ENCODE measurements at regions not wholly inside any gene's neighbourhood (a gene's known extent, or its start where the extent isn't known, plus 50 kb on each side); places are given as distances from the start of the nearest gene placed in this dataset.

- TF ChIP-seq POLR2A (IDR thresholded peaks at IDR 0.05; ENCODE audit: low read depth, low read length) = no peak
- no peak for TF ChIP-seq POLR2AphosphoS5 (IDR thresholded peaks at IDR 0.05; ENCODE audit: low read depth, low read length)
- no peak for TF ChIP-seq PAX5 (IDR thresholded peaks at IDR 0.05; ENCODE audit: insufficient read depth, low read length, severe bottlenecking)
These were observed 311.4 kb downstream of the BARHL2 start for GRCh38 chr1:90405726-90406125.
